K562 (cell line): ENCODE measurements at regions not wholly inside any gene's neighbourhood (a gene's known extent, or its start where the extent isn't known, plus 50 kb on each side); places are given as distances from the start of the nearest gene placed in this dataset.

Source experiments
- ATAC-seq: fragments of 200-7000 bp; cut with Tn5 transposase; 3 replicates; pipeline ENCODE4 v1.9.1; 2020; ENCODE audit warnings: moderate library complexity
- BruUV-seq: library from RNA; stranded (reverse); fragments of 400-500 nt; replicated peaks from 2 replicates; lab custom pipeline; 2021; lab: Mats Ljungman, UMichigan
- CTCF ChIA-PET: fragments of 300-600 bp; formaldehyde crosslinking; extraction: SDS; loops from one replicate; lab custom pipeline; 2021; ENCODE audit warnings: low intra/inter-chr PET ratio; lab: Yijun Ruan, JAX
- POLR2A ChIA-PET: fragments of 300-600, 350-650 bp; sonication (Branson Sonifier 250); formaldehyde crosslinking; extraction: SDS; loops from one replicate; lab custom pipeline; 2021; ENCODE audit warnings: antibody characterized with exemption, inconsistent platforms; lab: Yijun Ruan, JAX
- DNase-seq, 4 experiments: peaks; one replicate each; pipeline versions ENCODE4 v3.0.0 to v3.0.0-alpha.2; 2011 to 2018; ENCODE audit warnings: low spot score in 3 of 4, mixed read lengths in 3 of 4; ENCODE audit errors: extremely low read depth in 1 of 4
- FAIRE-seq: peaks from 2 replicates; lab custom pipeline; 2011; peaks lifted over from hg19 to GRCh38; lab: Jason Lieb, UNC
- H2AFZ ChIP-seq: 2 replicates; pipeline ENCODE4 v1.6.0; 2011; ENCODE audit warnings: low read depth, low read length, control low read depth, inconsistent platforms
- H3K27ac ChIP-seq: fragments of 200-600 bp; 3 replicates; pipeline ENCODE4 v1.8.0; 2011; ENCODE audit warnings: low read depth, mild to moderate bottlenecking, control low read depth, inconsistent platforms, low read length, moderate library complexity, mixed read lengths; ENCODE audit errors: extremely low read depth
- H3K27me3 ChIP-seq, 2 experiments: fragments of 300-600 bp in 1 of 2; 2 replicates in 1 of 2; 3 replicates in 1 of 2; pipeline versions ENCODE4 v1.6.0 to v1.8.0; 2011; ENCODE audit warnings: inconsistent platforms in 2 of 2, low read length in 2 of 2, mild to moderate bottlenecking in 1 of 2, mixed read lengths in 1 of 2, moderate library complexity in 1 of 2; ENCODE audit not compliant: control insufficient read depth in 2 of 2, insufficient read depth in 2 of 2
- H3K36me3 ChIP-seq: fragments of 300-600 bp; 3 replicates; pipeline ENCODE4 v1.8.0; 2011; ENCODE audit warnings: mild to moderate bottlenecking, low read length, inconsistent platforms; ENCODE audit not compliant: control insufficient read depth, insufficient read depth
- H3K4me1 ChIP-seq, 2 experiments: fragments of 200-600 bp in 1 of 2; replicated peaks in 1 of 2; 2 replicates in 1 of 2; 3 replicates in 1 of 2; pipeline versions ENCODE4 v1.5.1 to v1.8.0; 2011; ENCODE audit warnings: inconsistent platforms in 2 of 2, low read length in 2 of 2, mild to moderate bottlenecking in 1 of 2, mixed read lengths in 1 of 2, moderate library complexity in 1 of 2; ENCODE audit not compliant: control insufficient read depth in 2 of 2, insufficient read depth in 2 of 2
- H3K4me2 ChIP-seq: 2 replicates; pipeline ENCODE4 v1.6.1; 2011; ENCODE audit warnings: low read length, control low read depth, inconsistent platforms, mixed read lengths; ENCODE audit not compliant: insufficient read depth
- H3K4me3 ChIP-seq: fragments of 200-600 bp; sonication (generic), shearing (Covaris generic); 2 replicates; pipeline ENCODE4 v1.5.1; 2016; ENCODE audit warnings: control low read depth, inconsistent platforms
- H3K79me2 ChIP-seq: fragments of 200-600 bp; 3 replicates; pipeline ENCODE4 v1.8.0; 2011; ENCODE audit warnings: low read length, inconsistent platforms; ENCODE audit not compliant: control insufficient read depth, insufficient read depth
- H3K9ac ChIP-seq, 2 experiments: 2 replicates each; pipeline versions ENCODE4 v1.6.0 to v1.6.1; 2011; ENCODE audit warnings: low read depth in 2 of 2, low read length in 2 of 2, control low read depth in 1 of 2, inconsistent platforms in 1 of 2, mild to moderate bottlenecking in 1 of 2, mixed read lengths in 1 of 2; ENCODE audit not compliant: insufficient read depth in 1 of 2
- H3K9me1 ChIP-seq: one replicate; pipeline ENCODE4 v1.6.0; 2011; ENCODE audit warnings: inconsistent platforms, mild to moderate bottlenecking, low read length, moderate library complexity; ENCODE audit not compliant: control insufficient read depth, insufficient read depth
- H3K9me3 ChIP-seq: replicated peaks from 2 replicates; pipeline ENCODE4 v1.5.1; 2011; ENCODE audit warnings: low read depth, low read length, inconsistent platforms; ENCODE audit not compliant: control insufficient read depth, insufficient read depth
- H4K20me1 ChIP-seq: replicated peaks from 2 replicates; pipeline ENCODE4 v1.6.1; 2011; ENCODE audit warnings: low read length, inconsistent platforms, mixed read lengths; ENCODE audit not compliant: control insufficient read depth, insufficient read depth
- CHD1 ChIP-seq: fragments of 200-600 bp; sonication (generic); IDR thresholded peaks from one replicate; pipeline ENCODE4 v1.6.1; 2012; ENCODE audit warnings: mild to moderate bottlenecking, moderate library complexity, low read length, inconsistent platforms
- CXXC5 ChIP-seq: fragments of 250-450 bp; sonication (Bioruptor Pico); IDR thresholded peaks from 2 replicates; pipeline ENCODE4 v1.8.0; 2022; ENCODE audit warnings: inconsistent platforms, mild to moderate bottlenecking, moderate library complexity
- ETS2 ChIP-seq: IDR thresholded peaks from 2 replicates; pipeline ENCODE4 v1.6.1; 2016; ENCODE audit warnings: borderline replicate concordance, missing genetic modification characterization, mild to moderate bottlenecking, moderate library complexity, missing compliant biosample characterization; ENCODE audit not compliant: poor library complexity, severe bottlenecking
- GTF2E2 ChIP-seq: fragments of 200-800 bp; sonication (Bioruptor generic); IDR thresholded peaks from 2 replicates; pipeline ENCODE4 v1.6.1; 2016; ENCODE audit warnings: missing genetic modification characterization, missing compliant biosample characterization
- JUN ChIP-seq, 2 experiments: sonication (generic) in 1 of 2; formaldehyde crosslinking in 1 of 2; IDR thresholded peaks; 2 replicates each; pipeline versions ENCODE4 v1.6.1 to v1.8.0; 2012 to 2022; ENCODE audit warnings: borderline replicate concordance in 2 of 2, mild to moderate bottlenecking in 2 of 2, improper control_type of control experiment in 1 of 2, low read depth in 1 of 2, low read length in 1 of 2, missing genetic modification reagents in 1 of 2
- RBFOX2 ChIP-seq: fragments of 200-400 bp; formaldehyde crosslinking; IDR thresholded peaks from 2 replicates; pipeline ENCODE4 v1.6.1; 2017; ENCODE audit warnings: low read depth, mild to moderate bottlenecking, low read length, moderate library complexity
- ZNF175 ChIP-seq: fragments of 200-800 bp; sonication (Bioruptor generic); IDR thresholded peaks from 2 replicates; pipeline ENCODE4 v1.6.1; 2016; ENCODE audit warnings: low read depth, mild to moderate bottlenecking, missing genetic modification characterization, missing compliant biosample characterization
- ZNF707 ChIP-seq: fragments of 250-450 bp; sonication (Bioruptor Pico); conservative IDR thresholded peaks from 2 replicates; pipeline ENCODE4 v1.8.0; 2022; ENCODE audit warnings: inconsistent platforms, mild to moderate bottlenecking, moderate library complexity
- ZNF717 ChIP-seq: fragments of 250-450 bp; sonication (Bioruptor Pico); IDR thresholded peaks from 2 replicates; pipeline ENCODE4 v1.5.0; 2021
- WGBS: fragments of 100-300 bp; shearing (Covaris generic); methylation state at CpG from one replicate; pipeline ENCODE4 v1.1.6; 2016; ENCODE audit warnings: low coverage, mixed read lengths; ENCODE audit not compliant: insufficient coverage; ENCODE audit errors: missing lambda C conversion rate; 5-methylcytosine and 5-hydroxymethylcytosine counted together
- in situ Hi-C: fragments of 300-500 bp; cut with MboI; formaldehyde crosslinking; loops from 4 replicates; pipeline ENCODE4 v1.15.0; 2018; ENCODE audit warnings: inconsistent platforms, mixed read lengths
- intact Hi-C: fragments of 100-400 bp; cut with micrococcal nuclease; formaldehyde crosslinking; loops from 2 replicates; pipeline ENCODE4 v1.14.2; 2022
- TF ChIP-seq, protein P1 (sequence below): fragments of 250-450 bp; sonication (Bioruptor Pico); IDR thresholded peaks from 2 replicates; pipeline ENCODE4 v1.8.0; 2022; ENCODE audit warnings: inconsistent platforms, mild to moderate bottlenecking, moderate library complexity, borderline replicate concordance
- TF ChIP-seq, protein P2 (sequence below): fragments of 450-650 bp; IDR thresholded peaks from one replicate; pipeline ENCODE4 v1.6.1; 2018; ENCODE audit warnings: mild to moderate bottlenecking, moderate library complexity; ENCODE audit not compliant: partially characterized antibody

DNA sequence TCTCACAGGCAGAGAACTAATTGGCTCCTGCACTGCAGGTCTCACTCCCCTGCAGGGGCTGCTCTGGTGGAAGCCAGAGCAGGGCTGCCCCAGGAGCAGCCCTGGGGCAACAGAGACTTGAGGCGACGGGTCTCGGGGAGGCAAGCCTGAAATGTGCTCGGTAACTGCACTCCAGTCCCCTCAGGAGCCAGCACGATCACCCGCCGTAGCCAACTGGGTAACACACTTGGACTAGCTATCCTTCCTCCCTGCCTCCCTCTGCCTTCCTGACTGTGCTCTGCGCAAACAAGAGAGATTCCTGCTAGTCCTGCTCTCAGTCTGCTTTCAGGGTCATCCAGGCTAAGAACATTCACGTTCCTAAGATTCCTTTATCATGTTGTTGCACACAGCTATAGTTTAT is 140.7 kb upstream of the NSMCE3 start:
- Histone ChIP-seq H3K4me1 (no peaks in the 10 kb centered on the region), H3K9me1 (no peaks in the 10 kb centered on the region), H3K9me3 (no peaks in the 10 kb centered on the region), H3K36me3 (no peaks in the 10 kb centered on the region), H3K9ac (no peak overlapping the region), H3K4me3 (no peak overlapping the region), H3K4me2 (no peak overlapping the region), H3K27me3 (peaks cover 0 to 4% of the 10 kb centered on the region in 2 experiments; a peak in 1 of 5 replicates), H2AFZ (no peak overlapping the region), H3K79me2 (no peaks in the 10 kb centered on the region), H4K20me1 (no peaks in the 10 kb centered on the region; the same call in 1 of the 2 replicates), H3K27ac (no peak overlapping the region)
- ChIA-PET CTCF (no interaction called here), POLR2A (interaction anchor here (0.7 kb wide), 2 partner anchors 100 to 268 kb away, joined by 3 read pairs; no protein-coding TSS in a partner anchor)
- 4% methylated on average over 9 of the region's 9 CpGs for WGBS
- no peak for TF ChIP-seq GTF2E2 (tag)
- TF ChIP-seq ZNF707 (CRISPR knock-in tag), result no peak
- no peak for TF ChIP-seq JUN (IDR thresholded peaks at IDR 0.05; ENCODE audit: borderline replicate concordance, low read depth, low read length)
- no peak for TF ChIP-seq JUN (CRISPR knock-in tag; IDR thresholded peaks at IDR 0.05; ENCODE audit: borderline replicate concordance)
- no peak for TF ChIP-seq ZNF175 (CRISPR knock-in tag)
- no peak for TF ChIP-seq RBFOX2
- TF ChIP-seq CHD1, result no peak
- TF ChIP-seq CXXC5 (CRISPR knock-in tag), result no peak
- TF ChIP-seq, protein P1, sequence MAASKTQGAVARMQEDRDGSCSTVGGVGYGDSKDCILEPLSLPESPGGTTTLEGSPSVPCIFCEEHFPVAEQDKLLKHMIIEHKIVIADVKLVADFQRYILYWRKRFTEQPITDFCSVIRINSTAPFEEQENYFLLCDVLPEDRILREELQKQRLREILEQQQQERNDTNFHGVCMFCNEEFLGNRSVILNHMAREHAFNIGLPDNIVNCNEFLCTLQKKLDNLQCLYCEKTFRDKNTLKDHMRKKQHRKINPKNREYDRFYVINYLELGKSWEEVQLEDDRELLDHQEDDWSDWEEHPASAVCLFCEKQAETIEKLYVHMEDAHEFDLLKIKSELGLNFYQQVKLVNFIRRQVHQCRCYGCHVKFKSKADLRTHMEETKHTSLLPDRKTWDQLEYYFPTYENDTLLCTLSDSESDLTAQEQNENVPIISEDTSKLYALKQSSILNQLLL (CRISPR knock-in tag), result no peak
- TF ChIP-seq, protein P2, sequence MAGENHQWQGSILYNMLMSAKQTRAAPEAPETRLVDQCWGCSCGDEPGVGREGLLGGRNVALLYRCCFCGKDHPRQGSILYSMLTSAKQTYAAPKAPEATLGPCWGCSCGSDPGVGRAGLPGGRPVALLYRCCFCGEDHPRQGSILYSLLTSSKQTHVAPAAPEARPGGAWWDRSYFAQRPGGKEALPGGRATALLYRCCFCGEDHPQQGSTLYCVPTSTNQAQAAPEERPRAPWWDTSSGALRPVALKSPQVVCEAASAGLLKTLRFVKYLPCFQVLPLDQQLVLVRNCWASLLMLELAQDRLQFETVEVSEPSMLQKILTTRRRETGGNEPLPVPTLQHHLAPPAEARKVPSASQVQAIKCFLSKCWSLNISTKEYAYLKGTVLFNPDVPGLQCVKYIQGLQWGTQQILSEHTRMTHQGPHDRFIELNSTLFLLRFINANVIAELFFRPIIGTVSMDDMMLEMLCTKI, result no peak
- no peak for TF ChIP-seq ETS2 (tag)
- TF ChIP-seq ZNF717 (CRISPR knock-in tag), result no peak
- ATAC-seq (no peak), DNase-seq (no peak), FAIRE-seq (no peak)
- no TSS peak for BruUV-seq
- intact Hi-C loops, result no loop called here
- in situ Hi-C loops, result no loop called here
